Femur (tissue), 1 donor: ENCODE measurements at regions not wholly inside any gene's neighbourhood (a gene's known extent, or its start where the extent isn't known, plus 50 kb on each side); places are given as distances from the start of the nearest gene placed in this dataset.
"Not testable (repeated sequence)": the region's sequence is repeated elsewhere in the genome, so short reads cannot be mapped to it uniquely, and the experiment has no call there.

ENCODE experiments used
- DNase-seq: peaks from one replicate; pipeline ENCODE4 v3.0.0-alpha.2; 2017

- DNase-seq, result not testable (repeated sequence)
These were observed 334.6 kb downstream of the BCL2L11 start for GRCh38 chr2:111455016-111456015.

GRCh38 chr2:111457191-111457590 is 336.5 kb downstream of the BCL2L11 start:
- not testable (repeated sequence) for DNase-seq

GRCh38 chr2:111460901-111461300 is 340.2 kb downstream of the BCL2L11 start:
- DNase-seq, result not testable (repeated sequence)

GRCh38 chr2:111461831-111462230 is 341.1 kb downstream of the BCL2L11 start:
- not testable (repeated sequence) for DNase-seq

- not testable (repeated sequence) for DNase-seq
These were observed 341.9 kb downstream of the BCL2L11 start for GRCh38 chr2:111462572-111462971.

- not testable (repeated sequence) for DNase-seq
These were observed 342.6 kb downstream of the BCL2L11 start for GRCh38 chr2:111463238-111463848.

GRCh38 chr2:111463956-111464355 is 343.2 kb downstream of the BCL2L11 start:
- DNase-seq, result not testable (repeated sequence)

- DNase-seq, result not testable (repeated sequence)
These were observed 343.7 kb downstream of the BCL2L11 start for GRCh38 chr2:111464367-111464766.

- not testable (repeated sequence) for DNase-seq
These were observed 344.8 kb downstream of the BCL2L11 start for GRCh38 chr2:111465521-111465920.

- DNase-seq, result not testable (repeated sequence)
These were observed 346.0 kb downstream of the BCL2L11 start for GRCh38 chr2:111466744-111467143.

- DNase-seq, result not testable (repeated sequence)
These were observed 350.2 kb downstream of the BCL2L11 start for GRCh38 chr2:111470924-111471323.

- not testable (repeated sequence) for DNase-seq
These were observed 351.2 kb downstream of the BCL2L11 start for GRCh38 chr2:111471791-111472530.

- DNase-seq, result not testable (repeated sequence)
These were observed 352.2 kb downstream of the BCL2L11 start for GRCh38 chr2:111472844-111473403.

GRCh38 chr2:111473522-111473921 is 352.8 kb downstream of the BCL2L11 start:
- DNase-seq, result not testable (repeated sequence)

- DNase-seq, result not testable (repeated sequence)
These were observed 353.5 kb downstream of the BCL2L11 start for GRCh38 chr2:111474198-111474705.

- DNase-seq, result not testable (repeated sequence)
These were observed 357.6 kb downstream of the BCL2L11 start for GRCh38 chr2:111478335-111478734.

- DNase-seq, result not testable (repeated sequence)
These were observed 358.2 kb downstream of the BCL2L11 start for GRCh38 chr2:111478871-111479318.

GRCh38 chr2:111480016-111480625 is 359.4 kb downstream of the BCL2L11 start:
- DNase-seq, result not testable (repeated sequence)

GRCh38 chr2:111480633-111481032 is 359.9 kb downstream of the BCL2L11 start:
- not testable (repeated sequence) for DNase-seq

GRCh38 chr2:111481219-111481618 is 360.5 kb downstream of the BCL2L11 start:
- not testable (repeated sequence) for DNase-seq

GRCh38 chr2:111482987-111483679 is 362.4 kb downstream of the BCL2L11 start:
- not testable (repeated sequence) for DNase-seq
